Adipocyte (in vitro differentiated cells): ENCODE measurements at regions not wholly inside any gene's neighbourhood (a gene's known extent, or its start where the extent isn't known, plus 50 kb on each side); places are given as distances from the start of the nearest gene placed in this dataset.

Experiments used
- DNase-seq: peaks from one replicate; pipeline ENCODE4 v3.0.0-alpha.2; 2015; ENCODE audit warnings: low read depth
- H3K27me3 ChIP-seq: replicated peaks from 2 replicates; pipeline ENCODE4 v1.7.0; 2013; ENCODE audit warnings: mild to moderate bottlenecking, low read length, moderate library complexity; ENCODE audit not compliant: control insufficient read depth, insufficient read depth
- H3K36me3 ChIP-seq: 2 replicates; pipeline ENCODE4 v1.7.0; 2013; ENCODE audit warnings: low read length, mild to moderate bottlenecking, moderate library complexity; ENCODE audit not compliant: control insufficient read depth, insufficient read depth, severe bottlenecking
- H3K4me1 ChIP-seq: 2 replicates; pipeline ENCODE4 v1.7.0; 2013; ENCODE audit warnings: mild to moderate bottlenecking, low read length, moderate library complexity; ENCODE audit not compliant: control insufficient read depth, insufficient read depth
- H3K4me3 ChIP-seq: 2 replicates; pipeline ENCODE4 v1.7.0; 2013; ENCODE audit warnings: mild to moderate bottlenecking, low read length, moderate library complexity
- H3K9ac ChIP-seq: 2 replicates; pipeline ENCODE4 v1.7.0; 2013; ENCODE audit warnings: mild to moderate bottlenecking, low read length, moderate library complexity
- H3K9me3 ChIP-seq: 2 replicates; pipeline ENCODE4 v1.7.0; 2013; ENCODE audit warnings: mild to moderate bottlenecking, low read length, moderate library complexity; ENCODE audit not compliant: control insufficient read depth

DNA sequence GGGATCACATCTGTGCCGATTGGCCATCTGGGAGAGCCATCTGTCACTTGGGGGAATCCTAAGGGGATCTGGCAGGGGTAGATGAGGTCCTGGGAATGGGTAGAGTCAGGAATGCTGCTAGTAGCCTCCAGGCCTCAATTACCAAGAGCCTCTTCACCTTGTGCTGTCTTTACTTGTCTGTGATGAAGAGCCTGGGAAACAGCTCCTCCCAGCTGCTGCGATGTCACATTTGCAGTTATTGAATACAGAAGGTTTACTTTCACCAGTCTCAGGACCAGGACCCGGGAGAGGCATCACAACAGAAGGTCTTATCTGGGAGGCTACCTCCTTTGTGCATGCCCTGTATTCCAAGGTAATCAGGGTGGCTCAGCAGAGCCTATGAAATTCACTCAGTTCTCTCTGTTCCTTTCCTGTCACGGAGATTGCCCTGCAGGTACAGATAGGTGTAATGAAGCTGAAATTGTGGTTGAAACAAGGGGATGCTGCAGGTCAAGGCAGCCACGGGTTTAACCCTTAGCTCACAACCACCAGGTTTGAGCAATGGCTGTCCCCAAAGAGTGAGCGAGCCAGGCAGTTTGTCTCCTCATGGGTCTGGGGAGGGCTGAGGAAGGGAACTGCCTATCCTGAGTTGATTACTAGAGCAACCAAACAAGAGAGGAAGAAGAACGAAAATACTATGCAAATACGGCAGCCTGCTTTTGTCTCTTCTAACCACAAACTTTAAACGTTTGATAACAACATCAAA lies 298.9 kb upstream of the RORA start:
- Histone ChIP-seq H3K27me3 (no peaks in the 10 kb centered on the region), H3K4me1 (peaks cover 6% of the 10 kb centered on the region), H3K9me3 (no peaks in the 10 kb centered on the region), H3K36me3 (no peaks in the 10 kb centered on the region), H3K4me3 (no peak overlapping the region), H3K9ac (no peak overlapping the region)
- DNase-seq = no peak

DNA sequence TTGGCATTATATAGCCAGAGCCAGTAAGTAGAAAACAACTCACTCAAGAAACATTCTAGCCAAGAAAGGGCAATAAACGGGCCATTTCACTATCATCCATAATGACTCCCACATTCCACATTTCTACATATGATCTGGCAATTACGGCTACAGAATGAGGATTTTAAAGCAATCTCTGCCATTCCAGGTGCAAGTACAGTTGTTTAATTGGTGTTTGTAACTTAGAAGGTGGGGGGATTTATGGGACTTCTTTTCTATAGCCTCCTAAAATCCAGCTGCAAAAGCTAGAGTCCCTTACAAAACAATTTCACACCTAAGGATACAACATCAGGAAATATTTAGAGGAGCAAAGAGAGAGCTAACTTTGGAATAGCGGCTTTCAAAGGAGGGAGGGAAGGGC lies 295.4 kb upstream of the RORA start:
- no peak overlapping the region for H3K4me3 ChIP-seq
- H3K9me3 ChIP-seq = no peaks in the 10 kb centered on the region
- no peak overlapping the region for H3K9ac ChIP-seq
- H3K36me3 ChIP-seq = no peaks in the 10 kb centered on the region
- no peaks in the 10 kb centered on the region for H3K27me3 ChIP-seq
- H3K4me1 ChIP-seq = peaks cover 6% of the 10 kb centered on the region
- no peak for DNase-seq

DNA sequence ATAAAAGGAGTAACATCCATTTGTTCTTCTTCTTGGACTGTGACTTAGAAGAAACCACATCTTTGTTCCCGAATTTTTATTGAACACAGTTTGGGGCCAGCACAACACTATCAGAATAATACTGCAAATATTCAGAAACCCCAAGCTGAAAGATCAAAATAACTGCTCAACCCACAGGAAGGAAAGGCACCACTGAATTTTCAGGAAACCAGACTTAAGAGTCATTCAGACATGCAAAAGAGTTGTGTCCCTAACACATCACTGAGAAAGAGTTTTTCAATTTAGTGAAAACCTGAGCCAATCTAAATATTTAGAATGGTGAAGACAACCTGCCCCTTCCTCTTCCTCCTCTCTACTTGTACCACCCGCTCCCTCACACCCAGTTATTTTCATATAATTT lies 295.0 kb upstream of the RORA start:
- Histone ChIP-seq H3K36me3 (no peaks in the 10 kb centered on the region), H3K4me3 (no peak overlapping the region), H3K9me3 (no peaks in the 10 kb centered on the region), H3K9ac (no peak overlapping the region), H3K27me3 (no peaks in the 10 kb centered on the region), H3K4me1 (peaks cover 6% of the 10 kb centered on the region)
- DNase-seq = no peak

GRCh38 chr15:61522411-61522810 lies 293.3 kb upstream of the RORA start:
- Histone ChIP-seq H3K27me3 (no peaks in the 10 kb centered on the region), H3K9me3 (no peaks in the 10 kb centered on the region), H3K4me3 (no peak overlapping the region), H3K36me3 (no peaks in the 10 kb centered on the region), H3K4me1 (no peaks in the 10 kb centered on the region), H3K9ac (no peak overlapping the region)
- no peak for DNase-seq

- DNase-seq = no peak
- Histone ChIP-seq H3K4me1 (no peaks in the 10 kb centered on the region), H3K9me3 (no peaks in the 10 kb centered on the region), H3K27me3 (no peaks in the 10 kb centered on the region), H3K4me3 (no peak overlapping the region), H3K36me3 (no peaks in the 10 kb centered on the region), H3K9ac (no peak overlapping the region)
These were observed 292.9 kb upstream of the RORA start for GRCh38 chr15:61521953-61522352.

- H3K9me3 ChIP-seq = no peaks in the 10 kb centered on the region
- no peak overlapping the region for H3K9ac ChIP-seq
- H3K4me3 ChIP-seq = no peak overlapping the region
- peaks cover 12% of the 10 kb centered on the region for H3K4me1 ChIP-seq
- DNase-seq = no peak
- no peaks in the 10 kb centered on the region for H3K36me3 ChIP-seq
- H3K27me3 ChIP-seq = no peaks in the 10 kb centered on the region
These were observed 290.2 kb upstream of the RORA start for GRCh38 chr15:61519296-61519695.

GRCh38 chr15:61518191-61518950 lies 289.3 kb upstream of the RORA start:
- Histone ChIP-seq H3K4me1 (peaks cover 12% of the 10 kb centered on the region), H3K9me3 (no peaks in the 10 kb centered on the region), H3K36me3 (no peaks in the 10 kb centered on the region), H3K27me3 (no peaks in the 10 kb centered on the region), H3K4me3 (no peak overlapping the region), H3K9ac (no peak overlapping the region)
- no peak for DNase-seq

GRCh38 chr15:61517776-61518175 lies 288.7 kb upstream of the RORA start:
- H3K27me3 ChIP-seq = no peaks in the 10 kb centered on the region
- H3K4me1 ChIP-seq = peaks cover 12% of the 10 kb centered on the region
- H3K36me3 ChIP-seq = no peaks in the 10 kb centered on the region
- H3K4me3 ChIP-seq = no peak overlapping the region
- no peaks in the 10 kb centered on the region for H3K9me3 ChIP-seq
- H3K9ac ChIP-seq = no peak overlapping the region
- no peak for DNase-seq

DNA sequence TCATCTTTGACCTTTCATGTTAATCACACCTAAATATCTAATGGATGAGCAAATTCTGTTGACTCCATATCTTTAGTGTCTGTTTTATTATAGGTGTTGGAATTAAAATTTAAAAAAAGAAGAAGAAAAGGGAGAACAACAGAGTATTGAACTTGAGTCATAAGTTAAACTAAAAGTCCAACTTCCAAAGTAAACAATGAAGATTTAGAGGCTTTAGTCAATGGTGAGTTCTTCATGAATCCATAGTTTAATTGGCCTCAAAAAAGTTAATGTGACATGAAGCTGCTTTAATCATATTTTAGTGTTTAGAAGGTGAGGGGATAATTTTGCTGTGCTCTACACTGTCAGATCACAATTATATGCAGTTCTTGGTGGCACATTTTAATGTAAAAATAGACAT lies 288.2 kb upstream of the RORA start:
- Histone ChIP-seq H3K9me3 (no peaks in the 10 kb centered on the region), H3K4me3 (no peak overlapping the region), H3K4me1 (peaks cover 12% of the 10 kb centered on the region), H3K27me3 (no peaks in the 10 kb centered on the region), H3K36me3 (no peaks in the 10 kb centered on the region), H3K9ac (no peak overlapping the region)
- no peak for DNase-seq

DNA sequence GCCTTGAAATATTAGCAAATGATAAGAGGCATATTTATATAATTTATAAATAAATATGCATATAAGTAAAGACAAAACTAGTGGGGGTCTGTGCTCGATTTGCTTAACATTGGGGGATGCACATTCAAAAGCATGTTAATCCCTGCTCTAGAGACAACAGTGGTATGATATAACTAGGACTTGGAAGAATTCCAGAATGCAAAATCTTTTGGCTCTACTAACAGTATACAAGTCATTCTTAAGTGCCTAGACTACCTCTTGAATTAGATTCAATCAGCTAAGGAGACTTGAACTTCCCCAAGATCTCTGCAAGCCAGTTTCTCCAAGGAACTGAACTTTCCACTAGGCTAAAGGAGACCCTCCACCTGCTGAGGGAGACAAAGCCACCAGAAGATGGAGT lies 282.7 kb upstream of the RORA start:
- no peak for DNase-seq
- no peaks in the 10 kb centered on the region for H3K9me3 ChIP-seq
- H3K4me1 ChIP-seq = peaks cover 15% of the 10 kb centered on the region
- no peaks in the 10 kb centered on the region for H3K36me3 ChIP-seq
- H3K27me3 ChIP-seq = no peaks in the 10 kb centered on the region
- no peak overlapping the region for H3K9ac ChIP-seq
- H3K4me3 ChIP-seq = no peak overlapping the region

GRCh38 chr15:61511089-61511488 lies 282.0 kb upstream of the RORA start:
- H3K36me3 ChIP-seq = no peaks in the 10 kb centered on the region
- H3K4me1 ChIP-seq = peaks cover 15% of the 10 kb centered on the region
- no peak overlapping the region for H3K9ac ChIP-seq
- no peaks in the 10 kb centered on the region for H3K27me3 ChIP-seq
- no peak overlapping the region for H3K4me3 ChIP-seq
- no peaks in the 10 kb centered on the region for H3K9me3 ChIP-seq
- no peak for DNase-seq
